GM18498 (cell line): ENCODE measurements at regions not wholly inside any gene's neighbourhood (a gene's known extent, or its start where the extent isn't known, plus 50 kb on each side); places are given as distances from the start of the nearest gene placed in this dataset.

Experiments used
- ATAC-seq: cut with Tn5 transposase; IDR thresholded peaks from one replicate; pipeline ENCODE4 v1.9.1; 2021; ENCODE audit warnings: mild to moderate bottlenecking, moderate library complexity; ENCODE audit not compliant: unreplicated experiment

DNA sequence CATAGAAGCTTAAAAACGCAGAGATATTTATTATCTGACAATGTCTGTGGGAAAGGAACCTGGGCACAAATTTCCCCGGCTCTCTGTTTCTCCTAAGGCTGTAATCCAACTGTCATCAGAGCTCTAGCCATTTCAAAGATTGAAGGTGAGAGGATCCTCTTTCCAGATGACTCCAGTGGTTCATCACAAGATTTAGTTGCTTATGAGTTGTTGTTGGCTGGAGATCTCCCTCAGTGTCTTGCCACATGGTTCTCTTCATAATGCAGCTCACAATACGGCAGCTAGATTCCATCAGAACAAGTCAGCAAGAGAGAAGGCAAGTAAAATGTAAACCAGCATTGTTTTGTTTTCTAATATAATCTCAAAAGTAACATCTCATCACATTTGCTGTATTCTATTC lies 369.4 kb downstream of the GASK1B start:
- ATAC-seq: no peak

DNA sequence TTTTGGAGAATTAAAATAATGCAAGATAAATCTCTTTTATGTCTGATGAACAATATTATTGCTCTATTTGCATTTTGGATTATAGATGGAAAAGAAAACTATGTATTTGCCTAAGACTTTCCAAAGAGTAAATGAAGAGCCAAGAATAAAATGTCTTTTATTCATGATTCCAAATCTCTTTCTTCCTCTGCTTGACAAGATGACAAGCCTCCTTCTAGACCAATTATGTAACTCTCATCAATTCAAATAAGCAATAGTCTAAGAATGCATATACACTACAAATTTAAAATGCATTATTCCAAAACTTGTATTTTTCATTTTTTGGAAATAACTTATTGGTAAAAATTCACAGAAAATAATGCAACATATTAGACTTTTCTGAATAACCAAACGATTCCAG lies 377.3 kb downstream of the GASK1B start:
- no peak for ATAC-seq

DNA sequence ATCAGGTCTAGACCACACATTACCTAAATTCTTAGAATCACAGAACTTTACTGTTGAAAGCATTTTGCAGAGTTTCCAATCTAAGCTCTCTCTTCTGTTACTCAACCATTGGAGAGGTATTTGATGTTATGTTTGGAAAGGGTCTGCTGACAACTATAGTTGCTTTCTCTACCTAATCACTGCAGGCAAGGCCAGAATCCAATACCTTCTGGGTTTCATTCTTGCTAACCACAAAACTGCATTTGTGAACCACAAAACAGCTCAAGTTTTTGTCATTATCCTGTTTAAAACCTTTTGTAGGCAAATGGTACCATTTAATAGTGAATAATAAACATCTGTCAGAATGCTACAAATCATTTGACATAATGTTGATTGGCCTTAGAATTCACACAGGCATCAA lies 380.1 kb downstream of the GASK1B start:
- ATAC-seq: no peak

DNA sequence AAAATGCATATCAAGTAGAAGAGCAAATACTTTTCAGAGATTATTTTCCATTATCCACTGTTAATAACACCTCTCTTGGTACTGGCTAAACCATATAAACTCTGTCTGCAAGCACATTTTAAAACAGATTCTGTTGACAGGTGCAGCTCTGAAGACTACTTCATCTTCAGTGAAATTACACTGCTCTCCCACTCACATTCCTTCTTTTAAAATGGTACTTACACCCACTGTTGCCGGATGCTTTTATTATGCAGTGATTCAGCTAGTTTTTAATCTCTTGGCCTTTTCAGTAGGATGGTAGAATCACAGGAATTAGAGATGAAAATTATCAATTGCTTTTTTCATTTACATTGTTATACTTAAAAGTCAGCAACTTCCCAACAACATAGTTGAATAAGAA lies 381.6 kb downstream of the GASK1B start:
- ATAC-seq: no peak

DNA sequence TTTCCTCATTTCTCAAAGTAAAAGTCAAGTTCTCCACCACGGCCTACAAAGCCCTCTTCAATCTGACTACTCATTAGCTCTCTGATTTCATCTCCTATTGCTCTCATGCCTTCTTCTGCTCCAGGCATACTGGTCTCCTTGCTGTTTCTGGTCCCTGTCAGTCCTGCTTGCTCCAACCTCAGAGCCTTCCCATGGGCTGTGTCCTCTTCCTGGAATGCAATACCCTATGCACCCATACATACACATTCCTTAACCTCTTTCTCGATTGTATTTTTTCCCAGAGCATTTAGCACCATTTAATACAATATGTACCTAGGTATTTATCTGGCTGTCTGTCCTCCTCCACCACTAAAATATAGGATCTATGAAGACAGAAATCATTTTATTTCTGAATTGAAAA lies 385.2 kb downstream of the GASK1B start:
- ATAC-seq: no peak

DNA sequence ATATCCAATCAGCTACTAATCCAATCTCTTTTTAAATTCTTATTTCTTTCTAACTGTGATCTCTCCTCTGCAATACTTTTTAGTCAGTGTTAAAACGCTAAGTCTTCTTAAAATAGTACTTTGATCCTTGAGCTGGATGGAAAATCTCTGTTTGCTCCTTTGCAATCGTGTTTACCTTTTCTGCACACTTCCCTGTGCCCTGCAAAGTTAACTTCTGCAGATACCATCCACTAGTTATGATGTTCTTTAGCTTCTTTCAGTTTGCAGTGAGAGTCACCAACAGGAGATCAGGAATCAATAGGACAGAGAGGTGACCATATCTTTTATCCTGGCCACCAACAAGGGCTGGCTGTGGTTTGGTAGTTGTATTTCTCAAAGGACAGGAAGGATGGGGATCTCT lies 391.5 kb downstream of the GASK1B start:
- no peak for ATAC-seq

DNA sequence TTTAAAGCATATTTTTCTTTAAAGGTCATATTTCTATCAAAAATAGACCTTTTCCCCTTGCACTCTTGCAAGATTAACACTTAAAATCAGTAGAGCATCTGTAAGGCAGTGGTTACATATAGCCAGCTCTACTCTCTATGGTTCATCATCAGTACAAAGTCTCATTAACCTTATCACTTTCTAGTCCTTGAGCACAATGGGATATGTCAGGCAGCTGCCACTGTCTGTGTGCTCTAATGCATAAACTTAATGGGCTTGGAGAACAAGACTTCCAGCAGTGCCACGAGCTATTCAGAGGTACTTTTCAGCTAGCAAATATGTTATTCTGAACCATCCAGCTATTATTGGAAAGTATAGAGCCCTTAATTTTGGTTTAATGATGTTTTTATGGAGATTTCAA lies 393.7 kb downstream of the GASK1B start:
- ATAC-seq: no peak

DNA sequence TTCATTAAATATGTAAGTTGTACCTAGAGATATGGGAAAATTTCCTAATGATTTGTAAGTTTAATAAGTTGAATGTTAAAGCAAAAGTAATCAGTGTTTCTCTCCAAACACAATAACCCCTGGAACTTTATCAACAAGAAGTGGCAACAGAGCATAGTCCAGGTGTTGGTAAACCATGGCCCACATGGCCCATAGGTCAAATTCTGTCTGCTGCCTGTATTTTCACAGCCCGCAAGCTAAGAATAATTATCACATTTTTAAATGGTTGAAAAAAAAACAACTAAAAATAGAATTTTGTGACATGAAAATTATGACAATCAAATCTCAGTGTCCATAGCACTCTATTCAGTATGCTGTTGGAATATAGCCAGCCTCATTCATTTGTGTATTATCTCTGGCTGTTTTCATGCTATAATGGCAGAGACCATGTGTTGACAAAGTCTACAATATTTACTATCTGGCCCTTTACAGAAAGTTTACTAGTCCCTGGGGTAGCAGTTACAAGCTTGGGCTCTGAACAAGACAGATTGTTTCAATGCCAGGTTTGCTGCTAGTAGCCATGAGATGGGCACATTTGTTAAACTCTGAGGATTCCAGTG lies 395.8 kb downstream of the GASK1B start:
- ATAC-seq: no peak

DNA sequence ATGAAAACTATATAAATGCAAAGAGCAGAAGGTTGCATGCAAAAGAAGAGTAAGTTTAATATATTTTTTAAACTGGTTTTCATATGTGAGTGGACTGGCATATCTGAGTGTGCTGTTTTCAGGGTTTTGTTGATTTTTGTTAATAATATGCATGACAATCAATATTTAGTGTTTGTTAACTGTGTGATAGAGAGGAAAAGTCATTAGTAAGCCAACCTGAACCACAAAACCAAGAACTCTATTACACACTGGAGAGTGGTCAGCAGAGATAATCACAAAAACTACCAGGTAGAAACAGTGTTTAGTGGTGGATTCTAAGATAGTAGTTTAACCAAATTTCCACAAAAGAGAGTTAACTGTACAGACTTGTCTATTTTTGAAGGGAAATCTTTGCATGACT lies 396.9 kb downstream of the GASK1B start:
- ATAC-seq: no peak

DNA sequence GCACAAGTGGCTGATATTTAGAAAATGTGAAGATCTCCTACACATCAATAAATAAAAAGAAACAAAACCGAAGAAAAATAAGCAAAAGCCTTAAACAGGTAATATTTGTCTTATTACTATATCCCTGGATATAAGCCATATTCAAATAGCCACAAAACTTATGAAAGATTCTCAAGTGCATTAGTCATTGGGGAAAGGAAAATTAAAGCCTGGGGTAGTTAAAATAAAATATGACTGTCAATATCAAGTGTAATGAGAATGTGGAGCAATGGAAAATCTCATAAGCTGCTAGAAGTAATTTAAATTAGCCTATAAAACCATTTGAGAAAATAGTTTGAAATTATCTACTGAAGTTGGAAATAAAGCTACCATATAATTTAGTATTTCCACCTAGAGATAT lies 399.9 kb downstream of the GASK1B start:
- no peak for ATAC-seq

DNA sequence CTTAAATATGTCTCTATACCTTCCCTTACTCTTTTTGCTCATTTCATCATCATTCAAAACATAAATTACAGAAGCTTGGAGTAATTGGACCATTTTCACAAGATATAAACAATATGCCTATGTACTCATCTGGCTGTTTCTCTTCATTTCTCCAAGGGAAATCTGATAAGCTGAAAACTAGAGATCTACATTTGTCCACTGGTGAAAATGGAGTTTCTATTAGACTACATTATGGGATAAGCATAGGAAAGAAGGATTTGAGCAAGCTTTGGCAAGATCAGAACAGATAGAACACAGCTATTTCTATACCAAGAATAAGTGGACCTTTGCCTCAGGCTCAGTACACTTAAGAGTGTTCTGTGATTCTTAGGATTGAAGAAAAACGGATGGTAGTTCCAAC lies 404.4 kb downstream of the GASK1B start:
- ATAC-seq: no peak

DNA sequence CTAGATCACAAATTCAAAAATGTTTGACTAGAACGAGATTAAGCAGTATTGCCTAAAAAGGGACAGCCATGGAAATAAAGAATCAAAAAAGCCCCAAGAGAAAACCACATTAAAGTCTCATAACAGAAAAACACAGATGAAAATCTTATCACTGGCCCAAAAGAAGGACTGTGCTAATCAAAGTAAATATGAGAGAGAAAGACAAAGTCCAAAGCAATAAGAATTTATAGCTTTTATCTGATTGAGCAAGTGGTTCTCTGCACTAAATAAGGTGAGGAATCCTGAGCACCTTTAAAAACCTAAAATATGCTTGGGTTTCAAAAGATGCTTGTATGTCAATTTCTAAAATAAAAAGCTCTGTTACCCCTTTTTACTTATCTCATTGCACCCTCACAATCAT lies 409.3 kb downstream of the GASK1B start:
- no peak for ATAC-seq

DNA sequence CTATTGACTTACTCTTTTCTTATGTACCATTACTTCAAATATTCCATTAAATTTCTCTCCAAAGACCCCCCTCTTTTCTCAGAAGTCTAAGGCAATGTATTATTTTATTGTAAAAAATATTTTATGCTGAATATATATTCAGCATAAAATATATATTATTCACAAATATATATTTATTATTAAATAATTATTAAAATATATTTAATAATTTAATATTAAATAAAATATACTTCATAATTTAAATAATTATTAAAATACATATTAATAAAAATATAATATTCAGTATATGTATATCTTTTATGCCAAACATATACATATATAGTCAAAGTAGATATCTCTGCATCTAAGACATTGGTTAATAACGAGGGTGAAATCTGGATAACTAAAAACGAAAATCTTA lies 418.4 kb downstream of the GASK1B start:
- no peak for ATAC-seq

DNA sequence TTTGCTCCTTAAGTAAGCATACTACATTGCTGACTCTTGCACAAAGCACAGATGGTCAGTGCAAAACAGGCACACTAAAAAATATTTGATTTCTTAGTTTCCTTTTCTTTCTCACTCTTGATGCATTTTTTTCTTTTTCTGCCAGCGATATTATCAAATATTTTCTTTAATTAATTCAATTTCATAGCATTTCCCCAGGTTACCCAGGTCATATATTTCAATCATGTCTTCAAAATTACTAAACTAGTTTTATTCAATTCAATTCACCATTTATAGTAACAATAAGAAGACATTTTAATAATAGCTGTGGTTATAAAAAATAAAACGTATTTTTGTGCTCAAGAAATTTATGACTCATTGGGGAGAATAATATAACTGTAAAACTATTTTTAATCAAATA lies 421.2 kb downstream of the GASK1B start:
- no peak for ATAC-seq

DNA sequence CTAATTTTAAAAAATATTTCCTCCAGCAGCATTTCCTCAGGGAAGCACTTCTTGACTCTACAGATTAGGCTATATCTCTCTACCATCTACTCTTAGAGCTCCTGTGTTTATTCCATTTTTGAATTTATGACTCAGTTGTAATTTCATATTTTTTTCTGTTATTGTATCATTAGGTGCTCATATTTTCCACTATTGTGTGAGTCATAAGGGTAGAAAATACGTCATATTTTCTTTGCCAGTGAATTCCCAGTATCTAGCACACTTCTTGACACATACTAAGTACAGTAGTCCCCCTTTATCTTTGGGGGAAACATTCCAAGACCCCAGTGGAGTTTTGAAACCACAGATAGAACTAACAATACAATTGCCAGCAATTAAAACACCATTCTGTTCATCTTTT lies 431.2 kb downstream of the GASK1B start:
- no peak for ATAC-seq

DNA sequence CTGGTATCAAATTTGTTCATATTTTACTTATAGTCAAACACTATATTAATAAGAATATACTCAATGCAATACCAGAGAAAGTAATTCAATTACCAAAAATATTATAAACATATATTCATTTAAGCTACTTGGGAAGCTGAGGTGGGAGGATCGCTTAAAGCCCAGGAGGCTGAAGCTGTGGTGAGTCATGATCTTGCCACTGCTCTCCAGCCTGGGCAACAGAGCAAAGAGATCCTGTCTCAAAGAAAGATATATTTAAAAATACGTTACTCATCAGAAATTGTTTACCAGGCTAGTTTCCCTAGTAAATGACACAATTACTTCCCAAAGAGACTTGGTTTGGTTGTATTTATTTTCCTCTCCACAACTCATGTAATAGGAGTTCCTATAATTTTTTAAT lies 433.6 kb downstream of the GASK1B start:
- ATAC-seq: no peak

DNA sequence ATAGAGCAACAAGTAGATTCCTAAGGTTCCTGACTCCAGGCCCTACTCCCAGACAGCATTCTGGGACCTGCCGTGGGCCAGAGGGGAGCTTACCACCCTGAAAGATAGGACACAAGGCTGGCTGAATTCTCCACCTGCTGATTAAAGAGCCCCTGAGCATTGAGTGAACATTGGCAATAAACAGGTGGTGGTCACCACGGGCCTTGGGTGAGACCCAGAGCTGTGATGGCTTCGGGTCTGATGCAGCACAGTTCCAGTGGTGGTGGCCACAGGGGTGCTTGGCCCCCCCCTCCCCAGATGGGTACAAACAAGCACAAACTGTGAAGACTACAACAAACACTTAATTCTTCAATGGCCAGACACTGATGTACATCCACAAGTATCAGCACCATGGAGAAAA lies 444.6 kb downstream of the GASK1B start:
- no peak for ATAC-seq

DNA sequence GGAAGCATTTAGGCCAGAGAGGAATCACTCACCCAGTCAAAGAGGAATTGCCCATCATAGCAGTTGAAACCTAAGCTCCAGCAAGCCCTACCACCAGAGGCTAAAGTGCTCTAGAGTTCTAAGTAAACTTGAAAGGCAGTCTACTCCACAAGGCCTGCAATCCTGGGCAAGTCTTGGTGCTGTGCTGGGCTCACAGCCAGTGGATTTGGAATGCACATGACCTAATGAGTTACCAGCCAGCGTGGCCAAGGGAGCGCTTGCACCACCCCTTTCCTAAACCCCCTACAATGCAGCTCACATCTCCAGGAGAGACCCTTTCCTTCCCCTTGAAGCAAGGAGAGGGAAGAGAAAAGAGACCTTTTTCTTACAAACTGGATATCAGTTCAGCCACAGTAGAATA lies 445.7 kb downstream of the GASK1B start:
- no peak for ATAC-seq

DNA sequence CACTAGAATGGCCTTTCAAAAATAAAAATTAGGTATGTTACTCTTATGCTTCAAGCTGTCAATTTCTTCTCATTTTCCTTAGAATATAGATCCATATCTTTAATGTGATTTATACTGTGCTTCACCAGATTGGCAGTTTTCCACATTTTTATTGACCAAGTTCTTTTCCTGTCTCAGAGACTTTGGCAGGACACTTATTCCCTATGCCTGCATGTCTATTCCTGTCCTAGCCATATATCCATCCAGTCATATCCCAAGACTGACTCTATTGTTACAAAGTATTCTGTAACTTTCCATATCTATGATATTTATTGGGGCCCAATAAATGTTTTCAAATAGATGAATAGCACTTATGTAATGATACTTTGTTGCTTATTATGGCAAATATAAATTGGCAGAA lies 450.7 kb downstream of the GASK1B start:
- ATAC-seq: no peak

DNA sequence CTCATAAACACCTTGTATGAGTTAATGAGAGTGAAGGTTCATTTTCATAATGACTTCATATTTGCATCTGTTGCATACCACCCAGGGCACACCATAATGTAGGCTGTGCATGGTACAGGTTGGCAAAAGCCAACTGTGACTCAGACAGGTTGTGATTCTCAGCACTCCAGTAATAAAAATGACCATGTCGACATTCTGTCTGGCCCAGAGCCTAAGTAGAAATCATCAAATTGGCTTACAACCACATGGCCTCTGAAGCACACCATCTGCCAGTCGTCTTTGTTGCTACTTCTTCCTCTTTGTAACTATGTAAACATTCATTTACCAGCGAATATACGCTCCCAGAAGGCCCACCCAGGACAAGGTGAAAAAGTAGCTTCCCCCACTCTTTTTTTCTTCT lies 459.5 kb downstream of the GASK1B start:
- ATAC-seq: no peak

DNA sequence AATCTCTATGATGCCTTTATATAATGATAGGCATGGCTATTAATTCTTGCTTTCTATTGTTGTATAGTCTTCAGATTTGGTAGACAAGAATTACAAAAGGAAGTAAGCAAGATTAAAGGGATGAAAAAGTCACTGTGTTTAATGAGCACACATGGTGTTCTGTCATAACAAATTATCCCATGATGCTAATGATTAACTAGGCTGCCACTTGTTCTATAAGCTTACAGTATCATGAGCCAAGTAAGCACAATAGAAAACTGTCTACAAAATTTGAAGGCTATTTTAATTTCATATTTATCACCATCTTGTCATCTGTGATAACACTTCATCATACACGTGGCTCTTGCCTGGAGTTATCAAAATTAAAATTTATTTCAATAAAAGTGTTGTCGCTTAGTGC lies 466.7 kb downstream of the GASK1B start:
- ATAC-seq: no peak

DNA sequence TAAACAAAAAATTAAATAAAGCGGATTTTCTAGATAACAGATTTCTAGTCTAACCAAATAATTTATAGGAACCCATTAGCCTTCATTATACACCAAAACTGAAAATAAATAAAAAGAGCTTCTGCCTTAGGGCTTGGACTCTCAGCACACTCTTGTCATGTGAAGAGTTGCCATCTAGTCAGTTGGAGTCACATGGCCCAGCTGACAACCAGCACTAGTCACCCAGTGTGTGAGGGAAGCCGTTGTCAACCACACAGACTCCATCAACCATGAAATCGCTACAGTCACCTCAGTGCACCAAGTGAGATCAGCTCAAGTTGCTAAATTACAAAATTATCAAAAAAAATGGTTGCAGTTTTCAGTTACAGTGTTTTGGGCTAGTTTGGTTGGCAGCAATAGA lies 470.0 kb downstream of the GASK1B start:
- no peak for ATAC-seq

DNA sequence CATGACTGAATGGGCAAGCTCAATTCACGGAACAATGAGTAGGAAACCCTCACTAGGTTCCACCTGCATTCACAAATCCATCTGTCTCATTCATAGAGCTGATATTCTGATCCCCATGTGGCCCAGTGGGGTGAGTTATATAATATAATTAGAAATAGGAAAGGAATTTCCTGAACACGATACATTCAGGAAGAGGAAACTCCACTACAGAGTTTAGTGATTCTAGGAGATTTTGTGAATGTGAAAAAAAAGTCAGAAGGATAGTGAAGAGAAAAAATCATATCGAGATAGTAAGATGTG lies 471.2 kb downstream of the GASK1B start:
- ATAC-seq: no peak
